GM04504 (cell line): ENCODE measurements at regions not wholly inside any gene's neighbourhood (a gene's known extent, or its start where the extent isn't known, plus 50 kb on each side); places are given as distances from the start of the nearest gene placed in this dataset.
A peak's percentile ranks its signal among the peaks of the same experiment; 100 is the strongest.
"Not testable (repeated sequence)": the region's sequence is repeated elsewhere in the genome, so short reads cannot be mapped to it uniquely, and the experiment has no call there.

ENCODE experiments used
- DNase-seq: peaks from one replicate; pipeline ENCODE4 v3.0.0-alpha.2; 2012; ENCODE audit warnings: low read depth

GRCh38 chr16:29310852-29311314 lies 95.6 kb downstream of the NPIPB11 start:
- DNase-seq: no peak

DNA sequence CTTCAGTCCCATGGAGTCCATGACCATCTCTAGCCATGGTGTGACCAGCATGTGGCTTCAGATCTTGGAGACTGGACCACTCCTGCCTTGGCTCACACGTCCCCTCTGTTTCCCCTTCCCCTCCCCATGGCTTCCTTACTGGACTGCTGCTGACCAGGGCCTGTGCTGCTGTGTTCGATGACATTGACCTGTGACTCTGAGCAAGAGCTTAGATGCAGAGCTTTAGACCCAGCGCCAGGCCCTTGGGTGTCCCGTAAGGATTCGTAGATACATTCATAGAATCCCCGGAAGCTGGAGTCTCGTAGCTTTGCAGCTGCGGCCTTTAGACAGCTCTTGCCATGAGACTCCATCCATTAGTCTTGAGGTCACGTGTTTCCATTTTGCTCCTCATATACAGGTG lies 96.3 kb downstream of the NPIPB11 start:
- not testable (repeated sequence) for DNase-seq

GRCh38 chr16:29309601-29310000 lies 96.9 kb downstream of the NPIPB11 start:
- not testable (repeated sequence) for DNase-seq

DNA sequence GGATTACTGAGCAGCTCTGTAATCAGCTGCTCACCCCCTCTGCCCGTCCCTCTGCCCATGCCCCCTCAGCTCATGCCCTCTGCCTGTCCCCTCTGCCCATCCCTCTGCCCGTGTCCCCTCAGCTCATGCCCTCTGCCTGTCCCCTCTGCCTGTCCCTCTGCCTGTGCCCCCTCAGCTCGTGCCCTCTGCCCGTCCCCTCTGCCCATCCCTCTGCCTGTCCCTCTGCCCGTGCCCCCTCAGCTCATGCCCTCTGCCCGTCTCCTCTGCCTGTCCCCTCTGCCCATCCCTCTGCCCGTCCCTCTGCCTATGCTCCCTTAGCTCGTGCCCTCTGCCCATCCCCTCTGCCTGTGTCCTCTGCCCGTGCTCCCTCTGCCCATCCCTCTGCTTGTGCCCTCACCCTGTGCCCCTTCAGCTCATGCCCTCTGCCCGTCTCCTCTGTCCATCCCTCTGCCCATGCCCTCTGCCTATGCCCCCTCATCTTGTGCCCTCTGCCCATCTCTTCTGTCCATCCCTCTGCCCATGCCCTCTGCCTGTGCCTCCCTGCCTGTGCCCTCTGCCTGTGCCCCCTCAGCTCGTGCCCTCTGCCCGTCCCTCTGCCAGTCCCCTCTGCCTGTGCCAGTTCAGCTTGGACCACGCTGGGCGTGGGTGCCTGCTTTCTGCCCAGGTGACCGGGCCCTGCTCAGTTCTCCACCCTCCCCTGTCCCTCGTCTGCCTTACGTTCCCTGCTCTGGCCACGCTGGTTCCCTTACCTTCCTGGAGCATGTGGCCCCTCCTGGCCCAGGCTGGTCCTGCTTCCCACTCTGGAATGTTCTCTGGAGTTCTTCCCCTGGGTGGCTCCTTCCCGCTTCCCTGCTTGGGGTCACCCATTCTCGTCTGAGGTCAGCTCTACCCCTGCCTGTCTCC lies 97.6 kb downstream of the NPIPB11 start:
- DNase-seq: no peak

GRCh38 chr16:29307598-29308507 lies 98.7 kb downstream of the NPIPB11 start:
- no peak for DNase-seq

DNA sequence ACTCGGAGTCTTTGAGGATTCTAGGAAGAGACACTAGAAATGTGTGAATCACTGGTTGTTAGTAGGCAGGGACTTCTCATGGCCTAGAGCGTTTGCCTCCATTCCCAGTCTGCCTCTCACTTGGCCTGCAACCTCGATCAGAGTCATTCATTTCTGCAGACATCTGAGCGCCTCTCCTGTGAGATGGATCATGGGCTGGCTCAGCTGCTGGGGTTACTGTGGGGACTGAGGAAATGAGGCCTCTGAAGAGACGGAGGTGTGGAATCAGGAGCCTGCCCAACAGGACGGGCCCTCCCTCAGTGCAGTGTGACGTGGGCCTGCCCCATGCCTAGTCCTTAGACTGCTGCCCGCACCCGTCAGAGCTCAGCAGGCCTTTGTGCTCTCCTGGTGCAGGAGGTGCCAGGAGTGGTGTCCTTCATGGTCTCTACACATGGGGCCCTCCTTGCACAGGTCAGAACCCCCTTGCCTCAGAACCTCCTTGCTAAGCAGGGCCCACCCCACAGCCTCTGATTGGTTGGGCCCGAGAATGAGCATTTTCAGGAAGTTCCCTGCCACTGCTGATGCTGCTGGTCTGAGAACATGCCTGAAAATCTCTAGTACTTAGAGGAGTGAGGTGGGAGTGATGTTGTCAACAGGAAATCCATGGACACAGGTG lies 99.4 kb downstream of the NPIPB11 start:
- no peak for DNase-seq

DNA sequence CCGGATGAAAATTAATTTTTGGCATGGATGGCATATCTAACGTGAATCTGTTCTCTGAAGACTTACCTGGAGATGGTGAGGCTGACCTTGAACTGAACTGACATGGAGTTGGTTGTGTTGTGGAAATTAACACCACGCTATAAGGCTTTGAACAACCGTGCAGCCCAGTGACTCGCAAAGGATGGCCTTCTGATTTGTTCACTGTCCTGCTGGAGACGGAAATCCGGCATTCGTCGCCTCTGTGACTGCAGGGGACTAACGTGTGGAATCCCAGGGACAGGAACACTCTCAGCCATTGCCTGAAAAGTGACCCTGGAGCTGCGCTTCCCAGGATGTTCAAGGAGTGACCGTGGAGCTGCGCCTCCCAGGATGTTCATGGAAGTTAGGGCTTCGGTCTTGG lies 100.3 kb downstream of the NPIPB11 start:
- DNase-seq: no peak

DNA sequence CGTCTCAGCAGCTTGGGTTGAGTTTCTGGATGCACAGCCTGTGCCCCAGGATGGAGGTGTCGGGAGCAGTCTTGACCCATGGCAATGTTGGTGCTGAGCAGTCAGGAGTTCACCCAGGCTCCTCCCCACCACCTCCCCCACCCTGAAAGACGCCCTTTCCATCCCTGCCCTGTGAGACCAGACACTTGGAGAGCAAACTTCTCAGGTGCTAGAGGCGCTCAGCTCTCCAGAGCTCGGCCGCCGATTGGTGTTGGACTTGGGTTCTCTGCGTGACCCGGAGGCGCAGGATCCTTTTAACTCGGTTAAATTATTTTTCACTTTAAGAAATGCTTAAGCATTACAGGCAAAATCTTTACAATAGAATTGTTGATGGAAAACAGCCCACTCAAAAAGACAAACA lies 101.5 kb downstream of the NPIPB11 start:
- DNase-seq: not testable (repeated sequence)

GRCh38 chr16:29304251-29304650 lies 102.3 kb downstream of the NPIPB11 start:
- no peak for DNase-seq

GRCh38 chr16:29303520-29303919 lies 103.0 kb downstream of the NPIPB11 start:
- no peak for DNase-seq

DNA sequence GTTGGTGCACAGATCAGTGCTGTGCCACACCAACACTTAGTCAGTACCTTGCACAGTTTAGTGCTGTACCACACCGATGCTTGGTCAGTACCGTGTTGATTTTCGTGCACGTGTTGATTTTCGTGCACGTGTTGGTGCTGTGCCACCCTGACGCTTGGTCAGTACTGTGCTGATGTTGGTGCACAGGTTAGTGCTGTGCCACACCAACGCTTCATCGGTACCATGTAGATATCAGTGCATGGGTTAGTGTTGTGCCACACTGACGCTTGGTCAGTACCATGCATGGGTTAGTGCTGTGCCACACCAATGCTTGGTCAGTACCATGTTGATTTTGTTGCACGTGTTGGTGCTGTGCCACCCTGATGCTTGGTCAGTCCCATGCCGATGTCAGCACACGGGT lies 103.5 kb downstream of the NPIPB11 start:
- no peak for DNase-seq

DNA sequence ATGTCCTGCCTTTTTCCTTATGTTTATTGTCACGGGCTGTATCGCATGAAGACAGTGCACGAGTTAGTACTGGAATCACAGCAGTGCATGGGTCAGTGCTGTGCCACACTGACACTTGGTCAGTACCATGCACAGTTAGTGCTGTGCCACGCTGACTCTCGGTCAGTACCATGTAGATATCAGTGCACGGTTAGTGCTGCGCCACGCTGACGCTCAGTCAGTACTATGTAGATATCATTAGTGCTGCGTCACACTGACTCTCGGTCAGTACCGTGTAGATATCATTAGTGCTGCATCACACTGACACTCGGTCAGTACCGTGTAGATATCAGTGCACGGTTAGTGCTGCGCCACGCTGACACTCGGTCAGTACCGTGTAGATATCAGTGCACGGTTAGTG lies 104.1 kb downstream of the NPIPB11 start:
- not testable (repeated sequence) for DNase-seq

GRCh38 chr16:29301662-29302285 lies 104.7 kb downstream of the NPIPB11 start:
- DNase-seq: not testable (repeated sequence)

GRCh38 chr16:29300541-29301535 lies 105.7 kb downstream of the NPIPB11 start:
- DNase-seq: not testable (repeated sequence)

DNA sequence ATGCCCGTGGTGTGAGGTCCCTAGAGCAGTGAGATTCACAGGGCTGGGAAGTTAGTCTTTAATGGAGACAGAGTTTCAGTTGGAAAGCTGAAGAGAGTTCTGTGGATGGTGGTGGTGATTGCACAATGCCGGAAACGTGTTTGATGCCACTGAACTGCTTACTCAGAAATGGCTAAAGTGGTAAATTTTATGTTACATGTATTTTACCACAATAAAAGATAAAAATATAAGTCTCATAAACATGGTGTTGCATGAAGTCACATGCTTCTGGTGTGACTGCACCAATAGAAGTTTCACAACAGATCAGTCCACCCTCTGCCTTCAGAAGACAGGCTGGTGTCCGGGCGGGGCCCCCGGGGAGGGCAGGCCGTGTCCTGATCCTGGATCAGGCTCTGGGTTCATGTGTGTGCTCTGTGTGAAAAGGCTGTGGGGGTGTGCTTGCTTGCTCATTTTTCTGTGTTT lies 106.5 kb downstream of the NPIPB11 start:
- peak; percentile 47 for DNase-seq

DNA sequence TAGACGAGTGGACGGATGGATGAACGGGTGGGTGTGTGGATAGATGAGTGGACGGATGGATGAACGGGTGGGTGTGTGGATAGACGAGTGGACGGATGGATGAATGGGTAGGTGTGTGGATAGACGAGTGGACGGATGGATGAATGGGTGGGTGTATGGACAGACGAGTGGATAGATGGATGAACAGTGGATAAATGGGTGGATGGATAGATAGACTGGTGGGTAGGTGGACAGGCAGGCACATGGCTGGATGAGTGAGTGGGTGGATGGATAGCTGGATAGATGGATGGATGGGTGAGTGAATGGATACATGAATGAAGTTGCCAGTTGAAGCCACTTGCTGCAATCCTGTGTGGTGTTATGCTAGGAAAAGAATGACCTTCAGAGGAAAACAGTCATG lies 107.5 kb downstream of the NPIPB11 start:
- DNase-seq: not testable (repeated sequence)

DNA sequence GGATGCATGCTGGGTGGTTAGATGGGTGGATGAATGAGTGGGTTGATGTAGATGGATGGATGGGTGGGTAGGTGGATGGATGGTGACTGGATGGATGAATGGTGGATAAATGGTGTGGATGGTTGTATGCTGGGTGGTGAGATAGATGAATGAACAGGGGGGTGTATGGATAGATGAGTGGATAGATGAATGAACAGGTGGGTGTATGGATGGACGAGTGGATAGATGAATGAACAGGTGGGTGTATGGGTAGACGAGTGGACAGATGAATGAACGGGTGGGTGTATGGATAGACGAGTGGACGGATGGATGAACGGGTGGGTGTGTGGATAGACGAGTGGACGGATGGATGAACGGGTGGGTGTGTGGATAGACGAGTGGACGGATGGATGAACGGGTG lies 108.2 kb downstream of the NPIPB11 start:
- DNase-seq: not testable (repeated sequence)

DNA sequence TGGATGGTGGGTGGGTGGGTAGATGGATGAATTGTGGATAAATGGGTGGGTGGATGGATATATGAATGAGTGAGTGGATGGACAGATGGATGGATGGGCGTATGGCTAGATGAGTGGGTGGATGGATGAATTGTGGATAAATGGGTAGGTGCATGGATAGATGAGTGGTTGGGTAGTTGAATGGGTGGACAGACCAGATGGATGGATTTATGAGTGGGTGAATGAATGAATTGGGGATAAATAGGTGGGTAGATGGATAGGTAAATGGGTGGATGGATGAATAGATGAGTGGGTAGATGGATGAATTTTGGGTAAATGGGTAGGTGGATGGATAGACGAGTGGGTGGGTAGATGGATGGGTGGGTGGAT lies 108.7 kb downstream of the NPIPB11 start:
- not testable (repeated sequence) for DNase-seq

DNA sequence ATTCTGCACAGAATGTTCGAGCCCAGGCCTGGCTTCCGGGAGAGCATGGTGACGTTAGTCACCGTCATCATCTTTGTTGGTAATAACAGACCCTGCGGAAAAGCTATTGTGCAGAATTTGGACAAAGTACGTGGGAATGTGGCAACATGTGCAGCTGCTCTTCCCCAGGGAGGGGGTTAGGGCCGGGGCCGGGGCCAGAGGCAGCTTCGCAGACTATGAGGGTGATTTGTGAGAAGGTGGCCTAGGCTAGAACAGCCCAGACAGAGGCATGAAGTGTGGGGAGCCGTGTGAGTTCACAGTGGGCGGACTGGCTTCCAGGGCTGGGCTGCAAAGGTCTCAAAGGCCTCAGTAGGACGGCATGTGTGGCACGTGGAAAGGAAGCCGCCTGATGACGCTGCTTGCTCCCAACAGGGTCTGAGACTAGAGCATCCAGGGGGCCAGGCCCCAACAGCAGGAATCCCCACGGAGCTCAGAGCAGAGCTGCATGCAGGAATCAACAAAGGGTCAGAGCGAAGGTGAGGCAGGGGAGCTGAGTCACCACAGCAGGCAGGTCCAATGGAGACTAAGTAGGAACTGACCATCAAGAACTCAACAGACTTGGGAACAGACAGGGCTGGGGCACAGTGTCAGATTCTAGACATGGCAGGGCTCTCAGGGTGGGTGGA lies 109.2 kb downstream of the NPIPB11 start:
- DNase-seq: not testable (repeated sequence)

GRCh38 chr16:29296176-29296575 lies 110.3 kb downstream of the NPIPB11 start:
- not testable (repeated sequence) for DNase-seq
